SK-N-DZ (cell line): ENCODE measurements at regions not wholly inside any gene's neighbourhood (a gene's known extent, or its start where the extent isn't known, plus 50 kb on each side); places are given as distances from the start of the nearest gene placed in this dataset.
"Not testable (repeated sequence)": the region's sequence is repeated elsewhere in the genome, so short reads cannot be mapped to it uniquely, and the experiment has no call there.

Experiments used
- DNase-seq: peaks from one replicate; pipeline ENCODE4 v3.0.0-alpha.2; 2015; ENCODE audit warnings: low spot score

- not testable (repeated sequence) for DNase-seq
Observed at GRCh38 chr18:52168131-52168530, 171.9 kb upstream of the DCC start.

GRCh38 chr18:52174220-52174619 is 165.8 kb upstream of the DCC start:
- no peak for DNase-seq

- no peak for DNase-seq
Observed at GRCh38 chr18:52175406-52175805, 164.6 kb upstream of the DCC start.

GRCh38 chr18:52183107-52183506 is 156.9 kb upstream of the DCC start:
- no peak for DNase-seq

GRCh38 chr18:52190195-52190594 is 149.8 kb upstream of the DCC start:
- no peak for DNase-seq

GRCh38 chr18:52190631-52191030 is 149.4 kb upstream of the DCC start:
- DNase-seq: no peak

GRCh38 chr18:52200406-52200805 is 139.6 kb upstream of the DCC start:
- DNase-seq: no peak

GRCh38 chr18:52200921-52201663 is 138.9 kb upstream of the DCC start:
- no peak for DNase-seq

GRCh38 chr18:52208646-52209045 is 131.4 kb upstream of the DCC start:
- no peak for DNase-seq

- DNase-seq: no peak
Observed at GRCh38 chr18:52216109-52216508, 123.9 kb upstream of the DCC start.

GRCh38 chr18:52216666-52217065 is 123.3 kb upstream of the DCC start:
- no peak for DNase-seq

- DNase-seq: no peak
Observed at GRCh38 chr18:52219102-52219501, 120.9 kb upstream of the DCC start.

GRCh38 chr18:52220062-52220591 is 119.9 kb upstream of the DCC start:
- no peak for DNase-seq

GRCh38 chr18:52222211-52222610 is 117.8 kb upstream of the DCC start:
- no peak for DNase-seq

- no peak for DNase-seq
Observed at GRCh38 chr18:52227536-52227935, 112.5 kb upstream of the DCC start.

- DNase-seq: no peak
Observed at GRCh38 chr18:52228166-52228565, 111.8 kb upstream of the DCC start.

- no peak for DNase-seq
Observed at GRCh38 chr18:52236131-52236530, 103.9 kb upstream of the DCC start.

- no peak for DNase-seq
Observed at GRCh38 chr18:52237551-52237950, 102.4 kb upstream of the DCC start.

GRCh38 chr18:52242711-52243110 is 97.3 kb upstream of the DCC start:
- no peak for DNase-seq

- no peak for DNase-seq
Observed at GRCh38 chr18:52244658-52245057, 95.3 kb upstream of the DCC start.

- no peak for DNase-seq
Observed at GRCh38 chr18:52254367-52254766, 85.6 kb upstream of the DCC start.

- not testable (repeated sequence) for DNase-seq
Observed at GRCh38 chr18:52257417-52257816, 82.6 kb upstream of the DCC start.

- no peak for DNase-seq
Observed at GRCh38 chr18:52275817-52276216, 64.2 kb upstream of the DCC start.

GRCh38 chr18:52277785-52278184 is 62.2 kb upstream of the DCC start:
- DNase-seq: no peak
